ENCODE measurements at regions not wholly inside any gene's neighbourhood (a gene's known extent, or its start where the extent isn't known, plus 50 kb on each side); places are given as distances from the start of the nearest gene placed in this dataset.

DNA sequence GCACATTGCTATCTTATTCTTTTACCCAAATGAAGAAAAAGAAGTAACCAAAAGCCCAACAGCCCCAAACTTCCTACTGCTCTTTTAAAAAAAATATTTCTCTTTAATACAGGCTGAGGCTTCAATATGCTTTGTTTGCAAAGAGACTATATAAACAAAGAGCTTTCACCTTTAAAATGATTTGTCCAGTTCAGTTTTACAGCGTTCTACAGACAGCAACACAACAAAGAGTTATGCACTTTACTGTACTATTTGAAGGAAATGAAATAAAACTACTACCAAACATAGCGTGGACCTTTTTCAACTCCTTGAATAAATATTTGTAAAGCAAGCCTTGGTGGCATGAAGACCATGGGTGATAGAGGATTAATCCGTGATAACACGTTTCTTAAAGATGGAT lies 151.2 kb downstream of the FGF9 start:
- H2AFZ ChIP-seq (ENCODE audit: low read length) = no peak overlapping the region
- no peak overlapping the region for H3K27ac ChIP-seq (ENCODE audit: low read depth, low read length, poor library complexity, severe bottlenecking)
- no peaks in the 10 kb centered on the region for H3K27me3 ChIP-seq (ENCODE audit: insufficient read depth, low read length)
- no peaks in the 10 kb centered on the region for H3K9me3 ChIP-seq (ENCODE audit: low read length)
- H4K20me1 ChIP-seq (ENCODE audit: insufficient read depth, low read length) = no peaks in the 10 kb centered on the region
- no peaks in the 10 kb centered on the region for H3K36me3 ChIP-seq (ENCODE audit: insufficient read depth, low read length)
- H3K4me3 ChIP-seq (ENCODE audit: low read depth, low read length, poor library complexity, severe bottlenecking) = no peak overlapping the region
- no peaks in the 10 kb centered on the region for H3K4me1 ChIP-seq (ENCODE audit: insufficient read depth, low read length, severe bottlenecking)
- TF ChIP-seq CTCF (IDR thresholded peaks at IDR 0.05; ENCODE audit: low read length) = no peak
- no peak for TF ChIP-seq EZH2 (IDR thresholded peaks at IDR 0.05; ENCODE audit: borderline replicate concordance, low read length)
- H3K79me2 ChIP-seq (ENCODE audit: insufficient read depth, low read length) = no peaks in the 10 kb centered on the region
- no peaks in the 10 kb centered on the region for H3F3A ChIP-seq (ENCODE audit: insufficient read depth, low read length)
- no peak overlapping the region for H3K9ac ChIP-seq (ENCODE audit: low read length)
- no peaks in the 10 kb centered on the region for H3K9me2 ChIP-seq (ENCODE audit: low read depth, low read length)
- H3K4me2 ChIP-seq (ENCODE audit: low read length) = no peak overlapping the region

- H3K36me3 ChIP-seq (ENCODE audit: insufficient read depth, low read length) = no peaks in the 10 kb centered on the region
- H3K79me2 ChIP-seq (ENCODE audit: insufficient read depth, low read length) = no peaks in the 10 kb centered on the region
- no peaks in the 10 kb centered on the region for H3F3A ChIP-seq (ENCODE audit: insufficient read depth, low read length)
- H3K9ac ChIP-seq (ENCODE audit: low read length) = no peak overlapping the region
- H3K9me2 ChIP-seq (ENCODE audit: low read depth, low read length) = no peaks in the 10 kb centered on the region
- no peak overlapping the region for H2AFZ ChIP-seq (ENCODE audit: low read length)
- H3K4me2 ChIP-seq (ENCODE audit: low read length) = no peak overlapping the region
- H3K27ac ChIP-seq (ENCODE audit: low read depth, low read length, poor library complexity, severe bottlenecking) = no peak overlapping the region
- TF ChIP-seq EZH2 (IDR thresholded peaks at IDR 0.05; ENCODE audit: borderline replicate concordance, low read length) (no peak), CTCF (IDR thresholded peaks at IDR 0.05; ENCODE audit: low read length) (no peak)
- no peak overlapping the region for H3K4me3 ChIP-seq (ENCODE audit: low read depth, low read length, poor library complexity, severe bottlenecking)
- H3K9me3 ChIP-seq (ENCODE audit: low read length) = no peaks in the 10 kb centered on the region
- H4K20me1 ChIP-seq (ENCODE audit: insufficient read depth, low read length) = no peaks in the 10 kb centered on the region
- H3K27me3 ChIP-seq (ENCODE audit: insufficient read depth, low read length) = no peaks in the 10 kb centered on the region
- no peaks in the 10 kb centered on the region for H3K4me1 ChIP-seq (ENCODE audit: insufficient read depth, low read length, severe bottlenecking)
Measured at GRCh38 chr13:21823416-21823815, 152.5 kb downstream of the FGF9 start.

GRCh38 chr13:21823949-21824348 lies 153.1 kb downstream of the FGF9 start:
- Histone ChIP-seq H4K20me1 (ENCODE audit: insufficient read depth, low read length) (no peaks in the 10 kb centered on the region), H3K79me2 (ENCODE audit: insufficient read depth, low read length) (no peaks in the 10 kb centered on the region), H3F3A (ENCODE audit: insufficient read depth, low read length) (no peaks in the 10 kb centered on the region), H3K4me2 (ENCODE audit: low read length) (no peak overlapping the region), H3K9ac (ENCODE audit: low read length) (no peak overlapping the region), H3K4me1 (ENCODE audit: insufficient read depth, low read length, severe bottlenecking) (no peaks in the 10 kb centered on the region), H3K27me3 (ENCODE audit: insufficient read depth, low read length) (no peaks in the 10 kb centered on the region), H3K27ac (ENCODE audit: low read depth, low read length, poor library complexity, severe bottlenecking) (no peak overlapping the region), H2AFZ (ENCODE audit: low read length) (no peak overlapping the region), H3K9me3 (ENCODE audit: low read length) (no peaks in the 10 kb centered on the region), H3K36me3 (ENCODE audit: insufficient read depth, low read length) (no peaks in the 10 kb centered on the region), H3K4me3 (ENCODE audit: low read depth, low read length, poor library complexity, severe bottlenecking) (no peak overlapping the region), H3K9me2 (ENCODE audit: low read depth, low read length) (no peaks in the 10 kb centered on the region)
- TF ChIP-seq CTCF (IDR thresholded peaks at IDR 0.05; ENCODE audit: low read length) = no peak
- no peak for TF ChIP-seq EZH2 (IDR thresholded peaks at IDR 0.05; ENCODE audit: borderline replicate concordance, low read length)
